B cell (primary cell): ENCODE measurements at regions not wholly inside any gene's neighbourhood (a gene's known extent, or its start where the extent isn't known, plus 50 kb on each side); places are given as distances from the start of the nearest gene placed in this dataset.

ENCODE experiments used
- ATAC-seq: fragments of 200-7000 bp; cut with Tn5 transposase; one replicate; pipeline ENCODE4 v1.10.0; 2021; ENCODE audit warnings: low read depth, mild to moderate bottlenecking, moderate number of reproducible peaks, moderate library complexity
- CTCF ChIA-PET: fragments of 350-600 bp; sonication (Branson Sonifier 250); formaldehyde crosslinking; loops from one replicate; lab custom pipeline; 2021; ENCODE audit warnings: antibody characterized with exemption, inconsistent platforms; lab: Charles Lee
- POLR2A ChIA-PET: fragments of 350-600 bp; sonication (Branson Sonifier 250); formaldehyde crosslinking; loops from one replicate; lab custom pipeline; 2021; ENCODE audit warnings: antibody characterized with exemption; lab: Charles Lee
- DNase-seq: peaks from one replicate; pipeline ENCODE4 v3.0.0; 2013
- H2AFZ ChIP-seq: 2 replicates; pipeline ENCODE4 v1.6.1; 2012; ENCODE audit warnings: mild to moderate bottlenecking, low read depth, low read length; ENCODE audit not compliant: insufficient read depth, poor library complexity, severe bottlenecking
- H3K27ac ChIP-seq, 2 donors: 1 replicate in 1 of 2; 2 replicates in 1 of 2; pipeline ENCODE4 v1.5.1; 2012 to 2013; ENCODE audit warnings: low read length in 2 of 2, mild to moderate bottlenecking in 2 of 2, moderate library complexity in 1 of 2
- H3K27me3 ChIP-seq, 4 experiments: fragments of 200-600 bp in 1 of 4; sonication (generic) in 1 of 4; replicated peaks in 1 of 4; 1 replicate in 2 of 4; 2 replicates in 2 of 4; pipeline versions ENCODE4 v1.6.1 to v1.7.0; 2013 to 2016; ENCODE audit warnings: low read length in 3 of 4, mild to moderate bottlenecking in 2 of 4, mixed read lengths in 1 of 4, moderate library complexity in 1 of 4; ENCODE audit not compliant: insufficient read depth in 4 of 4, control insufficient read depth in 3 of 4; ENCODE audit errors: control extremely low read depth in 1 of 4
- H3K36me3 ChIP-seq, 2 experiments: replicated peaks in 1 of 2; 1 replicate in 1 of 2; 2 replicates in 1 of 2; pipeline versions ENCODE4 v1.6.1 to v1.7.1; 2013; ENCODE audit warnings: low read length in 1 of 2; ENCODE audit not compliant: insufficient read depth in 2 of 2, control insufficient read depth in 1 of 2; ENCODE audit errors: control extremely low read depth in 1 of 2, extremely low read depth in 1 of 2
- H3K4me1 ChIP-seq, 2 donors: fragments of 200-600 bp in 1 of 2; sonication (generic) in 1 of 2; 1 replicate in 1 of 2; 2 replicates in 1 of 2; pipeline versions ENCODE4 v1.5.1 to v1.6.1; 2013 to 2017; ENCODE audit warnings: low read length in 2 of 2; ENCODE audit not compliant: control insufficient read depth in 2 of 2, insufficient read depth in 2 of 2
- H3K4me2 ChIP-seq: replicated peaks from 2 replicates; pipeline ENCODE3; 2012; ENCODE audit warnings: mild to moderate bottlenecking, low read depth, low read length; ENCODE audit not compliant: poor library complexity, severe bottlenecking
- H3K4me3 ChIP-seq, 5 experiments: fragments of 200-600 bp in 1 of 5; sonication (generic) in 1 of 5; 1 replicate in 3 of 5; 2 replicates in 2 of 5; pipeline versions ENCODE4 v1.5.1 to v1.7.0; 2011 to 2016; ENCODE audit warnings: low read length in 4 of 5, mild to moderate bottlenecking in 4 of 5, low read depth in 2 of 5, control low read depth in 1 of 5, moderate library complexity in 1 of 5; ENCODE audit not compliant: insufficient read depth in 1 of 5; ENCODE audit errors: control extremely low read depth in 1 of 5, extremely low read depth in 1 of 5
- H3K79me2 ChIP-seq: fragments of 200-600 bp; sonication (generic); one replicate; pipeline ENCODE4 v1.6.0; 2016; ENCODE audit warnings: low read length; ENCODE audit not compliant: control insufficient read depth, insufficient read depth
- H3K9ac ChIP-seq: fragments of 200-600 bp; sonication (generic); 2 replicates; pipeline ENCODE4 v1.6.1; 2017; ENCODE audit warnings: mild to moderate bottlenecking, low read length, moderate library complexity
- H3K9me3 ChIP-seq, 3 donors: one replicate each; pipeline versions ENCODE4 v1.6.1 to v1.7.1; 2013; ENCODE audit warnings: low read length in 2 of 3; ENCODE audit not compliant: control insufficient read depth in 2 of 3, insufficient read depth in 1 of 3; ENCODE audit errors: control extremely low read depth in 1 of 3
- H4K20me1 ChIP-seq: 2 replicates; pipeline ENCODE4 v1.6.0; 2012; ENCODE audit warnings: mild to moderate bottlenecking, low read length; ENCODE audit not compliant: insufficient read depth, control insufficient read depth, poor library complexity, severe bottlenecking
- H3K27ac Mint-ChIP-seq: one replicate; pipeline ENCODE4 v1.8.0; 2021; ENCODE audit warnings: mixed read lengths
- H3K27me3 Mint-ChIP-seq: one replicate; pipeline ENCODE4 v1.8.0; 2021; ENCODE audit warnings: mixed read lengths
- H3K4me1 Mint-ChIP-seq: one replicate; pipeline ENCODE4 v1.8.0; 2021; ENCODE audit warnings: mixed read lengths
- H3K4me3 Mint-ChIP-seq: one replicate; pipeline ENCODE4 v1.8.0; 2021; ENCODE audit warnings: mixed read lengths
- H3K9me3 Mint-ChIP-seq: one replicate; pipeline ENCODE4 v1.8.0; 2022; ENCODE audit warnings: mixed read lengths; ENCODE audit not compliant: insufficient read depth
- EZH2 ChIP-seq: IDR thresholded peaks from 2 replicates; pipeline ENCODE4 v1.6.1; 2012; ENCODE audit warnings: borderline replicate concordance, low read depth, mild to moderate bottlenecking, moderate library complexity, low read length; ENCODE audit not compliant: insufficient read depth, poor library complexity, severe bottlenecking
- WGBS: methylation state at CpG from one replicate; pipeline ENCODE4 v1.1.5; 2013; ENCODE audit warnings: missing lambda C conversion rate; ENCODE audit not compliant: insufficient coverage; 5-methylcytosine and 5-hydroxymethylcytosine counted together
- intact Hi-C: fragments of 100-400 bp; cut with micrococcal nuclease; formaldehyde crosslinking; loops from one replicate; pipeline ENCODE4 v1.10.0; 2022
- TF ChIP-seq, protein P1 (sequence below): fragments of 200-600 bp; IDR thresholded peaks from one replicate; pipeline ENCODE4 v1.8.0; 2022; ENCODE audit warnings: antibody characterized with exemption, mild to moderate bottlenecking

DNA sequence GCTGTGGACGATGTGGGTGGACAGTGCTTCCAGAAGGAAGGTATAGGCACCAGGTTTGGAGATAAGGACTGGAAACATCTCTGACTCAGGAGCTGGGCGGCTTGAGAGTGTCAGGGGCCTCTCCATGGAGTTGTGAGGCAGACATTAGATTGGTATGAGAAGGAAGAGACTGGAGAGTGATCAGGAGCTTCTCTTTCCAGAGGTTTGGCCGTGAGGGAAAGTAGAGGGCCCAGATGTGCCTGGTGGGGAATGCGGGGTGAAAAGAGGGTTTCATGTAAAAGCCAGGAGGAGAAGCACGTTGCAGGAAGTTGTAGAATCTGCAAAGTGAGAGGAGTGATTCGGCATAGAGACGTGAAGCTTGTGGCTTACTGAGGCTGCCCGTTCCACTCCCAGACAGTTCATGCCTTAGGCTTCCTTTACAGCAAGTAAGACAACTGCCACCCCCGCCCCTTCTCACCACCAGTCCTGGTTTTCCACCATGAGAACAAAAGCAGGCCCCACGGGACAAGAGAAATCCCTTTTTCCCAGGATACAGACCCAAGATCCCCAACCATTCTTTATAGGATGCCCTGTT lies 166.3 kb upstream of the HDAC4 start:
- CTCF ChIA-PET: no interaction called here
- H3K4me1 ChIP-seq: no peaks in the 10 kb centered on the region
- TF ChIP-seq, protein P1, sequence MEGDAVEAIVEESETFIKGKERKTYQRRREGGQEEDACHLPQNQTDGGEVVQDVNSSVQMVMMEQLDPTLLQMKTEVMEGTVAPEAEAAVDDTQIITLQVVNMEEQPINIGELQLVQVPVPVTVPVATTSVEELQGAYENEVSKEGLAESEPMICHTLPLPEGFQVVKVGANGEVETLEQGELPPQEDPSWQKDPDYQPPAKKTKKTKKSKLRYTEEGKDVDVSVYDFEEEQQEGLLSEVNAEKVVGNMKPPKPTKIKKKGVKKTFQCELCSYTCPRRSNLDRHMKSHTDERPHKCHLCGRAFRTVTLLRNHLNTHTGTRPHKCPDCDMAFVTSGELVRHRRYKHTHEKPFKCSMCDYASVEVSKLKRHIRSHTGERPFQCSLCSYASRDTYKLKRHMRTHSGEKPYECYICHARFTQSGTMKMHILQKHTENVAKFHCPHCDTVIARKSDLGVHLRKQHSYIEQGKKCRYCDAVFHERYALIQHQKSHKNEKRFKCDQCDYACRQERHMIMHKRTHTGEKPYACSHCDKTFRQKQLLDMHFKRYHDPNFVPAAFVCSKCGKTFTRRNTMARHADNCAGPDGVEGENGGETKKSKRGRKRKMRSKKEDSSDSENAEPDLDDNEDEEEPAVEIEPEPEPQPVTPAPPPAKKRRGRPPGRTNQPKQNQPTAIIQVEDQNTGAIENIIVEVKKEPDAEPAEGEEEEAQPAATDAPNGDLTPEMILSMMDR: no peak
- no peak for TF ChIP-seq EZH2
- H3K4me1 Mint-ChIP-seq: no peaks in the 10 kb centered on the region
- no peaks in the 10 kb centered on the region for H3K9me3 Mint-ChIP-seq
- no peak overlapping the region for H2AFZ ChIP-seq
- POLR2A ChIA-PET: no interaction called here
- no peaks in the 10 kb centered on the region for H3K36me3 ChIP-seq
- no peak overlapping the region for H3K4me3 Mint-ChIP-seq
- H3K27ac ChIP-seq: no peak overlapping the region
- H4K20me1 ChIP-seq: no peaks in the 10 kb centered on the region
- H3K9ac ChIP-seq: no peak overlapping the region
- intact Hi-C loops: no loop called here
- H3K27ac Mint-ChIP-seq: no peak overlapping the region
- no peaks in the 10 kb centered on the region for H3K27me3 ChIP-seq
- ATAC-seq: no peak
- no peak for DNase-seq
- no peak overlapping the region for H3K4me2 ChIP-seq
- no peaks in the 10 kb centered on the region for H3K79me2 ChIP-seq
- 38% methylated on average over 8 of the region's 10 CpGs for WGBS
- no peak overlapping the region for H3K4me3 ChIP-seq
- H3K27me3 Mint-ChIP-seq: peaks cover 5% of the 10 kb centered on the region
- H3K9me3 ChIP-seq: no peaks in the 10 kb centered on the region

DNA sequence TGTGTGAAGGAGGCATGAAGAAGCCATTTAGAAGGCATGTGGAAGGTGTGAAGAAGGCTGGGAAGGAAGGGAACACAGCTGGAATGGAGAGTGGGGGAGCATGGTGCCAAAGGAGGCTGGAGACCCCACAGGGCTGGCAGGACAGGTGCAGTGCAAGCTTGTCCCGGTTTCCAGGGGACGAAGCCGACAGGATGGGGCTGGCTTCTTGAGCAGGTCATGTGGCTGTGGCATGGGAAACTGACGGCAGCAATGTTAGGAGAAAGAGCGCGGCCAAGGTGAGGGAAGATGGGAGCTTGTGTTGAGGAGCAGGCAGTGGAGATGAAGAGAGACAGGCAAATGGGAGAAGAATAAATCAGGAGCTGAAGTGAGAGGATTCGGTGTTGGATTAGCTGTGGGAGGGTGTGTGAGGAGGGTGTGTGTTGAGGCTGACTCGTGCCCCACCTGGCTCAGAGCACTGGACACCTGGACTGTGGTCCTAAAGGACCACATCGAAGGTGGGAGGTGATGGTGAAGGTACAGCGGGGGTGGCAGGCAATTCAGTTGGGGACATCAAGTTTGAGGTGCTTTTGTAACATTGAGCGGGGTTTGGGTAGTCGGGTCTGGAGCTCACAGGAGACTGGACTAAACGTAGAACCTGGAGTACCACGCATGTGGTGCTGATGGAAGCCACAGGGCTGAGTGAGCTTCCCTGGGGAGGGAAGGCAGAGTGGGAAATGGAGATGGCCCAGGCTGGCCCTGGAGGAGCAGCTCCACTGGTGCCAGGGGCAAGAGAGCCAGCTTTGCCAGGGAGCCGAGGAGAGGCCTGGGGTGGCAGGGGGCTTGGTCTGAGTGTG lies 165.6 kb upstream of the HDAC4 start:
- Histone ChIP-seq H3K9me3 (no peaks in the 10 kb centered on the region), H3K27me3 (no peaks in the 10 kb centered on the region), H3K79me2 (no peaks in the 10 kb centered on the region), H3K4me3 (no peak overlapping the region), H3K4me2 (no peak overlapping the region), H3K27ac (no peak overlapping the region), H3K9ac (no peak overlapping the region), H2AFZ (no peak overlapping the region), H3K4me1 (no peaks in the 10 kb centered on the region), H3K36me3 (no peaks in the 10 kb centered on the region), H4K20me1 (no peaks in the 10 kb centered on the region)
- DNase-seq (no peak), ATAC-seq (no peak)
- 96% methylated on average over 15 of the region's 15 CpGs for WGBS
- Mint-ChIP-seq H3K4me1 (no peaks in the 10 kb centered on the region), H3K9me3 (no peaks in the 10 kb centered on the region), H3K27ac (no peak overlapping the region), H3K4me3 (no peak overlapping the region), H3K27me3 (peaks cover 8% of the 10 kb centered on the region)
- ChIA-PET POLR2A (no interaction called here), CTCF (no interaction called here)
- TF ChIP-seq, protein P1: no peak
- no peak for TF ChIP-seq EZH2
- intact Hi-C loops: no loop called here
